Caco-2 (cell line): ENCODE measurements at regions not wholly inside any gene's neighbourhood (a gene's known extent, or its start where the extent isn't known, plus 50 kb on each side); places are given as distances from the start of the nearest gene placed in this dataset.
A peak's percentile ranks its signal among the peaks of the same experiment; 100 is the strongest.

Experiments
- BruUV-seq: library from RNA; stranded (reverse); fragments of 400-500 nt; replicated peaks from 2 replicates; lab custom pipeline; 2021; lab: Mats Ljungman, UMichigan
- CTCF ChIA-PET: fragments of 300-600 bp; sonication (Branson Sonifier 250); formaldehyde crosslinking; loops from one replicate; lab custom pipeline; 2022; ENCODE audit warnings: antibody characterized with exemption; lab: Charles Lee
- POLR2A ChIA-PET: fragments of 300-600 bp; sonication (Branson Sonifier 250); formaldehyde crosslinking; loops from one replicate; lab custom pipeline; 2022; ENCODE audit warnings: antibody characterized with exemption; lab: Charles Lee
- DNase-seq, 2 experiments: peaks; one replicate each; pipeline versions ENCODE4 v3.0.0 to v3.0.0-alpha.2; 2020 to 2022
- H3K27me3 ChIP-seq: replicated peaks from 2 replicates; pipeline ENCODE4 v1.6.0; 2011; ENCODE audit warnings: low read length; ENCODE audit not compliant: control insufficient read depth, insufficient read depth
- H3K36me3 ChIP-seq: 2 replicates; pipeline ENCODE4 v1.5.1; 2011; ENCODE audit warnings: low read length; ENCODE audit not compliant: control insufficient read depth, insufficient read depth
- H3K4me1 ChIP-seq: fragments of 250-450 bp; sonication (Bioruptor Pico); 2 replicates; pipeline ENCODE4 v1.5.1; 2020; ENCODE audit warnings: mild to moderate bottlenecking
- H3K4me3 ChIP-seq: 2 replicates; pipeline ENCODE4 v1.5.1; 2011; ENCODE audit warnings: low read depth, mild to moderate bottlenecking, control low read depth, low read length
- H3K9me3 ChIP-seq: fragments of 250-450 bp; sonication (Bioruptor Pico); 2 replicates; pipeline ENCODE4 v1.5.1; 2020; ENCODE audit warnings: mild to moderate bottlenecking, moderate library complexity
- H3K27ac Mint-ChIP-seq: one replicate; pipeline ENCODE4 v1.8.0; 2022; ENCODE audit warnings: mixed read lengths; ENCODE audit not compliant: unreplicated experiment
- H3K27me3 Mint-ChIP-seq: one replicate; pipeline ENCODE4 v1.8.0; 2022; ENCODE audit warnings: mixed read lengths; ENCODE audit not compliant: insufficient read depth, unreplicated experiment
- H3K36me3 Mint-ChIP-seq: one replicate; pipeline ENCODE4 v1.8.0; 2022; ENCODE audit warnings: mild to moderate bottlenecking, mixed read lengths; ENCODE audit not compliant: insufficient read depth, unreplicated experiment
- H3K4me1 Mint-ChIP-seq: one replicate; pipeline ENCODE4 v1.8.0; 2022; ENCODE audit warnings: low read depth, mixed read lengths; ENCODE audit not compliant: unreplicated experiment
- H3K4me3 Mint-ChIP-seq: one replicate; pipeline ENCODE4 v1.8.0; 2022; ENCODE audit warnings: mild to moderate bottlenecking, moderate library complexity, mixed read lengths; ENCODE audit not compliant: unreplicated experiment
- H3K9me3 Mint-ChIP-seq: one replicate; pipeline ENCODE4 v1.8.0; 2022; ENCODE audit warnings: mixed read lengths; ENCODE audit not compliant: unreplicated experiment
- CTCF ChIP-seq, 2 experiments: fragments of 200-600 bp in 1 of 2; IDR thresholded peaks; 1 replicate in 1 of 2; 2 replicates in 1 of 2; pipeline versions ENCODE4 v1.5.1 to v1.8.0; 2011 to 2022; ENCODE audit warnings: antibody characterized with exemption in 1 of 2, control low read depth in 1 of 2, inconsistent platforms in 1 of 2, low read depth in 1 of 2, low read length in 1 of 2, mild to moderate bottlenecking in 1 of 2, moderate library complexity in 1 of 2; ENCODE audit not compliant: insufficient read depth in 1 of 2, severe bottlenecking in 1 of 2, unreplicated experiment in 1 of 2
- intact Hi-C: fragments of 100-400 bp; cut with micrococcal nuclease; formaldehyde crosslinking; loops from one replicate; pipeline ENCODE4 v1.10.0; 2022; ENCODE audit not compliant: unreplicated experiment

DNA sequence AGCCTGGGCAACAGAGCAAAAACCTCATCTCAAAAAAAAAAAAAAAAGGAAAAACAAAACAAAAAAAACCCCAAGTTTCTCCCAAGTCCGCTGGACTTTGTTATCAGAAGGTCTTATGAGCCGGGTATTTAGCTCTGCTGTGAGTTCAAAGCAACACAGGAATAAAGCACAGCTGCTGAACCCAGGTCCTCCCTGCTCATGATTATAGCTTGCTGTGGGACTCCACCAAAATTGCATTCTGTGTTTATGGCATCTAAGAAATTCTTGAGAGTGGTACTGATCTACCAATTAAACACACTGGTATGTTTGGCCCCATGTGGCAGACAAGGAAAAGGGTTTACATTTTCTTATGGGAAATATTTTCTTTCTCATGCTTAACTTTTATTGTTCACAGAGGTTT is 93.6 kb upstream of the NEDD9 start:
- Histone ChIP-seq H3K27me3 (no peaks in the 10 kb centered on the region), H3K4me3 (no peak overlapping the region), H3K4me1 (peaks cover 23% of the 10 kb centered on the region), H3K36me3 (no peaks in the 10 kb centered on the region), H3K9me3 (no peaks in the 10 kb centered on the region)
- H3K27ac Mint-ChIP-seq = no peak overlapping the region
- no peaks in the 10 kb centered on the region for H3K9me3 Mint-ChIP-seq
- BruUV-seq = no TSS peak
- no peaks in the 10 kb centered on the region for H3K27me3 Mint-ChIP-seq
- ChIA-PET POLR2A (no interaction called here), CTCF (interaction anchor here (0.7 kb wide), 1 partner anchor 154 kb away, joined by 4 read pairs; no protein-coding TSS in a partner anchor)
- H3K36me3 Mint-ChIP-seq = no peaks in the 10 kb centered on the region
- TF ChIP-seq CTCF (IDR thresholded peaks at IDR 0.05; ENCODE audit: insufficient read depth in 1 of 2, low read depth in 1 of 2, low read length in 1 of 2, severe bottlenecking in 1 of 2, unreplicated experiment in 1 of 2) = no peak
- H3K4me3 Mint-ChIP-seq = no peak overlapping the region
- intact Hi-C loops = no loop called here
- H3K4me1 Mint-ChIP-seq = peaks cover 13% of the 10 kb centered on the region
- no peak for DNase-seq

- no peaks in the 10 kb centered on the region for H3K9me3 ChIP-seq
- no peak for DNase-seq
- intact Hi-C loops = no loop called here
- no peak overlapping the region for H3K4me3 Mint-ChIP-seq
- no peak for TF ChIP-seq CTCF (IDR thresholded peaks at IDR 0.05; ENCODE audit: insufficient read depth in 1 of 2, low read depth in 1 of 2, low read length in 1 of 2, severe bottlenecking in 1 of 2, unreplicated experiment in 1 of 2)
- no peaks in the 10 kb centered on the region for H3K9me3 Mint-ChIP-seq
- no peak overlapping the region for H3K4me3 ChIP-seq
- H3K36me3 Mint-ChIP-seq = no peaks in the 10 kb centered on the region
- no peaks in the 10 kb centered on the region for H3K27me3 Mint-ChIP-seq
- H3K4me1 ChIP-seq = peaks cover 24% of the 10 kb centered on the region
- H3K4me1 Mint-ChIP-seq = peaks cover 16% of the 10 kb centered on the region
- POLR2A ChIA-PET = no interaction called here
- CTCF ChIA-PET = no interaction called here
- H3K36me3 ChIP-seq = no peaks in the 10 kb centered on the region
- H3K27me3 ChIP-seq = no peaks in the 10 kb centered on the region
- peak overlapping the region; percentile 59 for H3K27ac Mint-ChIP-seq
- no TSS peak for BruUV-seq
Measured at GRCh38 chr6:11324453-11325015, 92.1 kb upstream of the NEDD9 start.

DNA sequence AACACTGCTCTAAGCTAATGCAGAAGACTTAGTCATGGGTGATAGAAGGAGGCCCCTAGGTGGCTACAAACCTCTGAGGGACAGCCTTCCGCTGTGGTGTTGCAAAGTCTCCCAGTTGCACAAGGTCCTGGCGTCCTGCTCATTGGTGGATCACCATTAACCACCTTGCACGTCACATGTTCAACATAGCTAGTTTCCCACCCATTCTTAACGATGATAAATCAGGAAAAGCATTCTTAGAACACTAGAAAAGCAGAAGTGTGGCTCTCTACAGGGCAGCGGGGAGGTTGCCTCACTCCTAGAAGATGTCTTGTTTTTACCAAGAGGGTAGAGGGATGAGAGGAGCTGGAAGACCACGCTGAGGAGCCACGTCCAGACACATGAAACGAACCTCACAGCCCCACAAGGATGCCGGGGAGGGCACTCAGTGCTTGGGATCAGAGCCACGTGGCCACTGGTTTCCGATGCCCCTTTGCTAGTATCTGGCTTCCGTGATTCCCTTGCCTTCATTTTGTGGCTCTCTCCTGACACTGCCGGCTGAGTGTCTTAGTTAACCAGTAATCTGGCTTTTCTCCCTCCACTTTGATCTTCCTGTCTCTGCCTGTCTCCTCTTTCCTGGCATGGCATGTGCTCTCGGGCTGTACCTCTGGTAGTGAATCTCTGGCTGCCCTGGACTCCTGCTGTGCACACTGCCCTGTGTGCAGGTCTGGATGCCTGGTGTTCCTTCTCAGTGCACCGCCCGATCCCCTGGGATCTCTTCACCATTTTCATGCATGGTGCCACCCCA is 91.4 kb upstream of the NEDD9 start:
- BruUV-seq = no TSS peak
- CTCF ChIA-PET = no interaction called here
- peaks cover 26% of the 10 kb centered on the region for H3K4me1 ChIP-seq
- Mint-ChIP-seq H3K27me3 (no peaks in the 10 kb centered on the region), H3K27ac (peak overlapping the region; percentile 59), H3K4me1 (peaks cover 23% of the 10 kb centered on the region), H3K9me3 (no peaks in the 10 kb centered on the region), H3K4me3 (no peak overlapping the region), H3K36me3 (no peaks in the 10 kb centered on the region)
- no peak for DNase-seq
- no peaks in the 10 kb centered on the region for H3K36me3 ChIP-seq
- no peaks in the 10 kb centered on the region for H3K9me3 ChIP-seq
- H3K4me3 ChIP-seq = no peak overlapping the region
- POLR2A ChIA-PET = no interaction called here
- no peaks in the 10 kb centered on the region for H3K27me3 ChIP-seq
- intact Hi-C loops = no loop called here
- no peak for TF ChIP-seq CTCF (IDR thresholded peaks at IDR 0.05; ENCODE audit: insufficient read depth in 1 of 2, low read depth in 1 of 2, low read length in 1 of 2, severe bottlenecking in 1 of 2, unreplicated experiment in 1 of 2)
